ENCODE measurements at regions not wholly inside any gene's neighbourhood (a gene's known extent, or its start where the extent isn't known, plus 50 kb on each side); places are given as distances from the start of the nearest gene placed in this dataset.

DNA sequence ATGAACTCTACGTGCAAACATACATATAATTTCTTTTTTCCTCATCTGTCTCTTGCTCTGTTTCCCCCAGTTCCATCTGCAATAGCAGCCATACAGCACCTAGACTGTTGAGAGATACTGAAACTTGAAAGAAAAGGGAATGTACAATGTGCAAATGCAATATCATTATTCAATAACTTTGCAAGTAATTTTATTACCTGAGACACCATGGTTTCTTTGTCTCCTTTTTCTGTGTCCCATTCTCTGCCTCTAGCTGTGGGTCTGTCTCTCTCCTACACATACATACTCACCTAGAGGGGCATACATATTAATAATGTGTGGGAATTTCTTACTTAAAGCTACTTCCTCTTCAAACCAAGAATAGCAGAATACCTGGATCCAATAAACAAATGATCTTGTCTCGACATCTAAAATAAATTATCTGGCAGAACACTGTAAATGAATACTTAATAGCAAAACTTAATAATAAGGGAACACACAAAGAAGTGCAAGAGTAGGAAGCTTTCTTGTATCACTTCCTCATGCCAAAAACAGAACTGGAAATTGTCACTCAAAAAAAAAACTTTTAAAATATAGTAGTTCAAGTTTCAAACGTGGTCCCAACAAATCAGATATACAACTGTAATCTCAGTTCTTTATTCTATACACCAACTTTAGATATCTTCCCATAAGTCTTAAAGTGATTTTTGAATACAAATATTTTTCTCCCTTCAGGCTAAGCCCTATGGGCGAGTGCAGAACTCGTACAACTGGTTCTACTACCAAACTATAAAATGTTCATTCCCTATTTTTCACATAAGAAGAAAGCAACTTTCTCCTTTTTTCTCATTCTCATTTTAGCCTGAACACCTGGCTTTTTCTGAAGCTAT is 194.6 kb downstream of the NRIP1 start:
- intact Hi-C loops (cut with DNase I) = no loop called here
- no peak for FAIRE-seq

DNA sequence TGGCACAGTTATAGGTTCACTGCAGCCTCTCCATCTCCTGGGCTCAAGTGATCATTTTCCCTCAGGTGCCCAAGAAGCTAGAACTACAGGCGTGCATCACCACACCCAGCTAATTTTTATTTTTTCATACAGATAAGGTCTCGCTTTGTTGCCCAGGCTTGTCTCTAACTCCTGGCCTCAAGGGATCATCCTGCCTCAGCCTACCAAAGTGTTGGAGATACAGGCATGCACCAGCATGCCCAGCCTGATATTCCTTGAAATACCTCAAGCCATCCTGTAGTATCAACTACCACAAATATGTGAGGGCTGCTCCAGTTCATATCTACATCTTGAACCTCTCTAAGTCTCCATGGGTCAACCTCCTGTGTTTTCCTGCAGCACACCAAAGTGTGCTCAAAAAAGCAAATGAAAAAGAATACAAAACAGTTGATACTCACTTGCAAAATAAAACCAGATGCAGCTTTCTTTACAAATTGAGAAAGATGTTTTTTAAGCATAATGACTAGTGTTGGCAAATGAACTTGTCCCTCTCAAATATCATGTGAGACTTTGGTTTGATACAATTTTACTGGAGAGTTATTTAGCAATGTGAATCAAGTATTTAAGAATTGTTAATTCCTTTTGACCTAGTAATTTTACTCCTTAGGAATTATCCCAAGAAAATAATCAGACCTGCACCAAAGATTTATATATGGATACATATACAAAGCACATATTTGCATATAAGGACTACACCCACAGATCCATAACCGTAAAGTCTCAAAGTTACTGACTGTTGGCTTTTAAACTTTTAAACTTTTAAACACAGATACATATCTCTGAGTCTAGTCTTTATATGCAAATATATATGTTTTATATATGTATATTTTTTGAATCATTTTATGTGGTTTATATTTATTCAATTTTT is 197.7 kb downstream of the NRIP1 start:
- no peaks in the 10 kb centered on the region for H3K36me3 ChIP-seq (ENCODE audit: control insufficient read depth in 2 of 3, insufficient read depth in 3 of 3, low read length in 3 of 3)
- intact Hi-C loops (cut with DNase I) = no loop called here
- no peak for DNase-seq
- no peaks in the 10 kb centered on the region for H3K9me3 ChIP-seq (ENCODE audit: control insufficient read depth in 2 of 3, insufficient read depth in 1 of 3, low read length in 3 of 3)
- FAIRE-seq = no peak
- H3K4me3 ChIP-seq (ENCODE audit: low read length in 3 of 3) = no peak overlapping the region
- H3K9ac ChIP-seq (ENCODE audit: low read length in 3 of 3) = no peak overlapping the region
- no peak overlapping the region for H3K27ac ChIP-seq (ENCODE audit: low read depth in 2 of 2, low read length in 2 of 2)
- TF ChIP-seq, protein P1, sequence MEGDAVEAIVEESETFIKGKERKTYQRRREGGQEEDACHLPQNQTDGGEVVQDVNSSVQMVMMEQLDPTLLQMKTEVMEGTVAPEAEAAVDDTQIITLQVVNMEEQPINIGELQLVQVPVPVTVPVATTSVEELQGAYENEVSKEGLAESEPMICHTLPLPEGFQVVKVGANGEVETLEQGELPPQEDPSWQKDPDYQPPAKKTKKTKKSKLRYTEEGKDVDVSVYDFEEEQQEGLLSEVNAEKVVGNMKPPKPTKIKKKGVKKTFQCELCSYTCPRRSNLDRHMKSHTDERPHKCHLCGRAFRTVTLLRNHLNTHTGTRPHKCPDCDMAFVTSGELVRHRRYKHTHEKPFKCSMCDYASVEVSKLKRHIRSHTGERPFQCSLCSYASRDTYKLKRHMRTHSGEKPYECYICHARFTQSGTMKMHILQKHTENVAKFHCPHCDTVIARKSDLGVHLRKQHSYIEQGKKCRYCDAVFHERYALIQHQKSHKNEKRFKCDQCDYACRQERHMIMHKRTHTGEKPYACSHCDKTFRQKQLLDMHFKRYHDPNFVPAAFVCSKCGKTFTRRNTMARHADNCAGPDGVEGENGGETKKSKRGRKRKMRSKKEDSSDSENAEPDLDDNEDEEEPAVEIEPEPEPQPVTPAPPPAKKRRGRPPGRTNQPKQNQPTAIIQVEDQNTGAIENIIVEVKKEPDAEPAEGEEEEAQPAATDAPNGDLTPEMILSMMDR (IDR thresholded peaks at IDR 0.05; ENCODE audit: borderline replicate concordance, extremely low read depth, insufficient read depth) = no peak
- peaks cover 0 to 7% (median 7%) of the 10 kb centered on the region in 3 donors for H3K4me1 ChIP-seq (ENCODE audit: control insufficient read depth in 2 of 3, insufficient read depth in 2 of 3, low read depth in 1 of 3, low read length in 3 of 3)
- H3K27me3 ChIP-seq (ENCODE audit: control insufficient read depth, insufficient read depth, low read length) = no peaks in the 10 kb centered on the region

More for the DNA sequence above, 194.6 kb downstream of the NRIP1 start:
- no peak overlapping the region for H3K4me3 ChIP-seq (ENCODE audit: low read length in 3 of 3)
- peak in 1 of 5 donors; percentile 48 for DNase-seq
- H3K36me3 ChIP-seq (ENCODE audit: control insufficient read depth in 2 of 3, insufficient read depth in 3 of 3, low read length in 3 of 3) = no peaks in the 10 kb centered on the region
- no peaks in the 10 kb centered on the region for H3K27me3 ChIP-seq (ENCODE audit: control insufficient read depth, insufficient read depth, low read length)
- TF ChIP-seq, protein P1 (IDR thresholded peaks at IDR 0.05; ENCODE audit: borderline replicate concordance, extremely low read depth, insufficient read depth) = no peak
- H3K9ac ChIP-seq (ENCODE audit: low read length in 3 of 3) = no peak overlapping the region
- H3K4me1 ChIP-seq (ENCODE audit: control insufficient read depth in 2 of 3, insufficient read depth in 2 of 3, low read depth in 1 of 3, low read length in 3 of 3) = peaks cover 0 to 5% (median 3%) of the 10 kb centered on the region in 3 donors
- no peaks in the 10 kb centered on the region for H3K9me3 ChIP-seq (ENCODE audit: control insufficient read depth in 2 of 3, insufficient read depth in 1 of 3, low read length in 3 of 3)
- no peak overlapping the region for H3K27ac ChIP-seq (ENCODE audit: low read depth in 2 of 2, low read length in 2 of 2)

DNA sequence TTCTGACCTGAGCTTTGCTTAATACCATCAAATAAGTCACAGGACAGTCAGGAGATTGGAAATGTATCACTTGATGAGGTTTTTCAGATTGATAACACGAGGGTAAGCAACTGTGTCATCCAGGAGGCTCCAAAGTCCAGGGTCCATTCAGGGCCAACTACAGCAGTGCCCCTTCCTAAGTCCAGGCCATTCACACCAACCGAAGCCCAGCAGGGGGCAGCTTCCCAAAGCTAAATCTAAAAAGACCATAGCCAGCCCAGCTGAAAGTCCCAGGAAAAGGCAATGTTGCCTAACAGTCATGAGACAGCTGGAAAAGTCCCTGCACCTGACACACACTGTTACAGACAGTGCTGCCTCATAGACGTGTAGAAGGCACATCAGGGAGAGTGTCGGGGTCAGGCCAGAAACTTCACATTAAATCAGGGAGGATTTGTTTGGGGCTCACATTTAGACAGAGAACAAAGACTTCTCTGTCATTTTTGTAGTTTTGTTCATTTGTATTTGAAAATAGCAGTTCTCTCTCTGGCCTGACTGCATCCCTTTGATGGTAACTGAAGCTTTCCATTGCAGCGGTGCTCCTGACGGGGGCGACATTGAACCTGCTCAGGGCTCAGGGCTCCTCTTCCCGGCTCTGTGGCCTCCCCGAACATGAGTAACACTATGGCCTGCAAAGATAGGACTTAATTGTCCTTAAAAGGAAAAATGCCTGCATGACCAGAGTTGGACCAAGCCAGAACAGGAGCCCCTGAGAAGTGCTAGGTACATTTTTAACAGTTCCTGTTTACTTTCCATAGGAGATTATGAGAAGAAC is 200.4 kb downstream of the NRIP1 start:
- FAIRE-seq (no peak), DNase-seq (peak; percentile 80 to 84 (median 83))
- Histone ChIP-seq H3K36me3 (ENCODE audit: control insufficient read depth in 2 of 3, insufficient read depth in 3 of 3, low read length in 3 of 3) (no peaks in the 10 kb centered on the region), H3K9me3 (ENCODE audit: control insufficient read depth in 2 of 3, insufficient read depth in 1 of 3, low read length in 3 of 3) (no peaks in the 10 kb centered on the region), H3K27me3 (ENCODE audit: control insufficient read depth, insufficient read depth, low read length) (no peaks in the 10 kb centered on the region), H3K9ac (ENCODE audit: low read length in 3 of 3) (peak overlapping the region in 1 of 3 donors; percentile 49), H3K4me1 (ENCODE audit: control insufficient read depth in 2 of 3, insufficient read depth in 2 of 3, low read depth in 1 of 3, low read length in 3 of 3) (peaks cover 0 to 7% (median 7%) of the 10 kb centered on the region in 3 donors), H3K27ac (ENCODE audit: low read depth in 2 of 2, low read length in 2 of 2) (peak overlapping the region; percentile 21 to 33), H3K4me3 (ENCODE audit: low read length in 3 of 3) (peak overlapping the region in 1 of 3 donors; percentile 2)
- TF ChIP-seq, protein P1 (IDR thresholded peaks at IDR 0.05; ENCODE audit: borderline replicate concordance, extremely low read depth, insufficient read depth) = peak; percentile 74
- intact Hi-C loops (cut with DNase I) = loop anchor here (5.0 kb wide), 1 partner anchor 618 kb away; no protein-coding TSS in a partner anchor

Measured in kidney (tissue), 13 donors.